H1 (cell line): ENCODE measurements at regions not wholly inside any gene's neighbourhood (a gene's known extent, or its start where the extent isn't known, plus 50 kb on each side); places are given as distances from the start of the nearest gene placed in this dataset.

ENCODE experiments used
- CTCF ChIA-PET: fragments of 300-600 bp; sonication (Branson Sonifier 250); formaldehyde crosslinking; loops from one replicate; lab custom pipeline; 2021; ENCODE audit not compliant: partially characterized antibody; lab: Charles Lee
- POLR2A ChIA-PET: fragments of 300-600 bp; sonication (Branson Sonifier 250); formaldehyde crosslinking; loops from one replicate; lab custom pipeline; 2021; ENCODE audit warnings: inconsistent platforms; ENCODE audit not compliant: partially characterized antibody; lab: Charles Lee
- DNase-seq, 2 experiments: peaks; one replicate each; pipeline versions ENCODE4 v3.0.0 to v3.0.0-alpha.2; 2010 to 2022; ENCODE audit warnings: low spot score in 2 of 2, low read depth in 1 of 2, mixed read lengths in 1 of 2
- FAIRE-seq: peaks from 2 replicates; lab custom pipeline; 2011; peaks lifted over from hg19 to GRCh38; lab: Jason Lieb, UNC
- H2AFZ ChIP-seq: 2 replicates; pipeline ENCODE4 v1.8.1; 2012; ENCODE audit warnings: low read length, inconsistent platforms
- H2AK5ac ChIP-seq: 2 replicates; pipeline ENCODE4 v1.6.1; 2013; ENCODE audit warnings: low read depth, low read length
- H2BK120ac ChIP-seq: replicated peaks from 2 replicates; pipeline ENCODE3; 2013; ENCODE audit warnings: low read depth, low read length, inconsistent platforms
- H2BK12ac ChIP-seq: 2 replicates; pipeline ENCODE4 v1.6.1; 2013; ENCODE audit warnings: low read depth, low read length
- H2BK15ac ChIP-seq: 2 replicates; pipeline ENCODE4 v1.6.1; 2013; ENCODE audit warnings: low read length
- H2BK20ac ChIP-seq: 2 replicates; pipeline ENCODE4 v1.6.1; 2013; ENCODE audit warnings: low read length
- H2BK5ac ChIP-seq: 2 replicates; pipeline ENCODE4 v1.6.1; 2013; ENCODE audit warnings: low read depth, low read length
- H3K14ac ChIP-seq: 2 replicates; pipeline ENCODE4 v1.6.1; 2013; ENCODE audit warnings: inconsistent platforms; ENCODE audit not compliant: insufficient read length
- H3K18ac ChIP-seq: 2 replicates; pipeline ENCODE4 v1.6.1; 2013; ENCODE audit warnings: low read length; ENCODE audit errors: extremely low read depth
- H3K23ac ChIP-seq: 2 replicates; pipeline ENCODE4 v1.6.1; 2013; ENCODE audit warnings: inconsistent platforms; ENCODE audit not compliant: insufficient read length
- H3K23me2 ChIP-seq: 2 replicates; pipeline ENCODE4 v1.6.1; 2013; ENCODE audit warnings: low read depth, low read length
- H3K27ac ChIP-seq: 2 replicates; pipeline ENCODE4 v1.6.1; 2011; ENCODE audit warnings: low read depth, low read length, inconsistent platforms
- H3K27me3 ChIP-seq, 4 experiments: replicated peaks in 1 of 4; 1 replicate in 1 of 4; 2 replicates in 3 of 4; pipeline versions ENCODE4 v1.6.1 to v1.8.1; 2011 to 2013; ENCODE audit warnings: low read length in 3 of 4, mild to moderate bottlenecking in 3 of 4, inconsistent platforms in 2 of 4, mixed read lengths in 2 of 4, moderate library complexity in 1 of 4; ENCODE audit not compliant: control insufficient read depth in 3 of 4, insufficient read depth in 3 of 4; ENCODE audit errors: extremely low read depth in 1 of 4
- H3K36me3 ChIP-seq, 4 experiments: 2 replicates each; pipeline versions ENCODE4 v1.6.1 to v1.8.1; 2011 to 2013; ENCODE audit warnings: mild to moderate bottlenecking in 4 of 4, low read length in 3 of 4, moderate library complexity in 2 of 4, control low read depth in 1 of 4, inconsistent platforms in 1 of 4; ENCODE audit not compliant: insufficient read depth in 4 of 4, control insufficient read depth in 2 of 4
- H3K4ac ChIP-seq: replicated peaks from 2 replicates; pipeline ENCODE3; 2013; ENCODE audit warnings: low read length, low read depth, mixed read lengths, inconsistent platforms; ENCODE audit not compliant: insufficient read length
- H3K4me1 ChIP-seq, 4 experiments: replicated peaks in 1 of 4; 1 replicate in 1 of 4; 2 replicates in 3 of 4; pipeline versions ENCODE4 v1.6.1 to v1.8.1; 2011 to 2013; ENCODE audit warnings: low read length in 3 of 4, inconsistent platforms in 2 of 4, mixed read lengths in 1 of 4; ENCODE audit not compliant: insufficient read depth in 4 of 4, control insufficient read depth in 3 of 4
- H3K4me2 ChIP-seq, 2 experiments: 2 replicates each; pipeline versions ENCODE4 v1.6.1 to v1.8.1; 2011 to 2013; ENCODE audit warnings: low read depth in 2 of 2, low read length in 2 of 2, control low read depth in 1 of 2, inconsistent platforms in 1 of 2, mild to moderate bottlenecking in 1 of 2; ENCODE audit not compliant: insufficient read depth in 1 of 2
- H3K4me3 ChIP-seq, 4 experiments: fragments of 200-600, 300-600 bp in 1 of 4; sonication (generic), shearing (Covaris generic), sonication (Bioruptor Twin) in 1 of 4; 2 replicates each; pipeline versions ENCODE4 v1.5.1 to v1.8.1; 2011 to 2016; ENCODE audit warnings: low read length in 4 of 4, low read depth in 3 of 4, control low read depth in 2 of 4, inconsistent platforms in 2 of 4, mild to moderate bottlenecking in 2 of 4, mixed read lengths in 1 of 4, moderate library complexity in 1 of 4; ENCODE audit not compliant: insufficient read depth in 2 of 4; ENCODE audit errors: extremely low read depth in 1 of 4
- H3K56ac ChIP-seq: replicated peaks from 2 replicates; pipeline ENCODE3; 2013; ENCODE audit warnings: low read depth, mild to moderate bottlenecking, mixed read lengths, low read length, inconsistent platforms; ENCODE audit not compliant: insufficient read length
- H3K79me1 ChIP-seq: 2 replicates; pipeline ENCODE4 v1.6.1; 2013; ENCODE audit warnings: low read depth, low read length, control low read depth
- H3K79me2 ChIP-seq, 2 experiments: 2 replicates each; pipeline versions ENCODE4 v1.6.1 to v1.8.1; 2012 to 2013; ENCODE audit warnings: low read length in 2 of 2, mild to moderate bottlenecking in 2 of 2, inconsistent platforms in 1 of 2; ENCODE audit not compliant: insufficient read depth in 2 of 2, control insufficient read depth in 1 of 2
- H3K9ac ChIP-seq, 4 experiments: replicated peaks in 1 of 4; 1 replicate in 1 of 4; 2 replicates in 3 of 4; pipeline versions ENCODE4 v1.6.1 to v1.8.1; 2011 to 2013; ENCODE audit warnings: low read depth in 3 of 4, low read length in 3 of 4, control low read depth in 2 of 4, mild to moderate bottlenecking in 2 of 4, moderate library complexity in 2 of 4, inconsistent platforms in 1 of 4; ENCODE audit errors: extremely low read depth in 1 of 4
- H3K9me3 ChIP-seq, 2 experiments: 2 replicates each; pipeline versions ENCODE4 v1.6.1 to v1.8.1; 2012 to 2013; ENCODE audit warnings: mild to moderate bottlenecking in 2 of 2, moderate library complexity in 2 of 2, control low read depth in 1 of 2, inconsistent platforms in 1 of 2, low read depth in 1 of 2, low read length in 1 of 2, mixed read lengths in 1 of 2; ENCODE audit not compliant: insufficient read depth in 2 of 2
- H4K20me1 ChIP-seq, 2 experiments: replicated peaks in 1 of 2; 2 replicates each; pipeline versions ENCODE3 to v1.8.1; 2011 to 2013; ENCODE audit warnings: inconsistent platforms in 2 of 2, low read length in 2 of 2, mild to moderate bottlenecking in 1 of 2; ENCODE audit not compliant: insufficient read depth in 2 of 2, control insufficient read depth in 1 of 2
- H4K5ac ChIP-seq: 2 replicates; pipeline ENCODE4 v1.6.1; 2013; ENCODE audit warnings: low read length, low read depth, mixed read lengths, inconsistent platforms; ENCODE audit not compliant: insufficient read length
- H4K8ac ChIP-seq: 2 replicates; pipeline ENCODE4 v1.8.0; 2013; ENCODE audit warnings: mild to moderate bottlenecking, moderate library complexity, low read length, inconsistent platforms; ENCODE audit not compliant: insufficient read depth; ENCODE audit errors: extremely low read depth
- H4K91ac ChIP-seq: replicated peaks from 2 replicates; pipeline ENCODE3; 2013; ENCODE audit warnings: low read length, mixed read lengths, inconsistent platforms; ENCODE audit not compliant: insufficient read length
- BRCA1 ChIP-seq: IDR thresholded peaks from 2 replicates; pipeline ENCODE4 v1.6.1; 2012; ENCODE audit warnings: low read depth, low read length, improper control_type of control experiment
- MAX ChIP-seq: IDR thresholded peaks from 2 replicates; pipeline ENCODE4 v1.6.1; 2012; ENCODE audit warnings: inconsistent platforms
- TEAD4 ChIP-seq: IDR thresholded peaks from 2 replicates; pipeline ENCODE4 v1.6.1; 2012; ENCODE audit warnings: low read depth, low read length, inconsistent platforms, mixed read lengths
- TF ChIP-seq, protein P1 (sequence below), 3 experiments: IDR thresholded peaks; 1 replicate in 2 of 3; 2 replicates in 1 of 3; pipeline versions ENCODE4 v1.5.1 to v1.6.1; 2011; ENCODE audit warnings: low read length in 3 of 3, mild to moderate bottlenecking in 3 of 3, inconsistent platforms in 2 of 3, low read depth in 1 of 3, moderate library complexity in 1 of 3; ENCODE audit not compliant: insufficient read depth in 1 of 3; ENCODE audit errors: control extremely low read depth in 1 of 3

- H3K4me2 ChIP-seq = no peak overlapping the region
- FAIRE-seq = no peak
- CTCF ChIA-PET = no interaction called here
Observed at GRCh38 chr4:103405415-103405814, 207.3 kb upstream of the CENPE start.

More at GRCh38 chr4:103405415-103405814, 207.3 kb upstream of the CENPE start:
- H3K4ac ChIP-seq = no peak overlapping the region
- no peaks in the 10 kb centered on the region for H3K9me3 ChIP-seq
- no peak overlapping the region for H2BK5ac ChIP-seq
- POLR2A ChIA-PET = no interaction called here
- peaks cover 0 to under 1% (median 0%) of the 10 kb centered on the region in 4 experiments; a peak in 1 of 7 replicates for H3K4me1 ChIP-seq
- no peak overlapping the region for H2BK12ac ChIP-seq
- H3K36me3 ChIP-seq = no peaks in the 10 kb centered on the region
- DNase-seq = no peak
- no peak overlapping the region for H2BK120ac ChIP-seq
- no peaks in the 10 kb centered on the region for H3K23me2 ChIP-seq
- no peak overlapping the region for H2AK5ac ChIP-seq
- H4K8ac ChIP-seq = no peak overlapping the region
- H3K9ac ChIP-seq = no peak overlapping the region
- no peak overlapping the region for H3K56ac ChIP-seq
- H2BK20ac ChIP-seq = no peak overlapping the region
- no peaks in the 10 kb centered on the region for H3K27me3 ChIP-seq
- no peak overlapping the region for H4K91ac ChIP-seq
- H3K23ac ChIP-seq = no peak overlapping the region
- H3K79me1 ChIP-seq = no peaks in the 10 kb centered on the region
- H3K4me3 ChIP-seq = no peak overlapping the region
- no peaks in the 10 kb centered on the region for H3K79me2 ChIP-seq
- H4K5ac ChIP-seq = no peak overlapping the region
- no peaks in the 10 kb centered on the region for H4K20me1 ChIP-seq
- TF ChIP-seq MAX = no peak
- TF ChIP-seq, protein P1, sequence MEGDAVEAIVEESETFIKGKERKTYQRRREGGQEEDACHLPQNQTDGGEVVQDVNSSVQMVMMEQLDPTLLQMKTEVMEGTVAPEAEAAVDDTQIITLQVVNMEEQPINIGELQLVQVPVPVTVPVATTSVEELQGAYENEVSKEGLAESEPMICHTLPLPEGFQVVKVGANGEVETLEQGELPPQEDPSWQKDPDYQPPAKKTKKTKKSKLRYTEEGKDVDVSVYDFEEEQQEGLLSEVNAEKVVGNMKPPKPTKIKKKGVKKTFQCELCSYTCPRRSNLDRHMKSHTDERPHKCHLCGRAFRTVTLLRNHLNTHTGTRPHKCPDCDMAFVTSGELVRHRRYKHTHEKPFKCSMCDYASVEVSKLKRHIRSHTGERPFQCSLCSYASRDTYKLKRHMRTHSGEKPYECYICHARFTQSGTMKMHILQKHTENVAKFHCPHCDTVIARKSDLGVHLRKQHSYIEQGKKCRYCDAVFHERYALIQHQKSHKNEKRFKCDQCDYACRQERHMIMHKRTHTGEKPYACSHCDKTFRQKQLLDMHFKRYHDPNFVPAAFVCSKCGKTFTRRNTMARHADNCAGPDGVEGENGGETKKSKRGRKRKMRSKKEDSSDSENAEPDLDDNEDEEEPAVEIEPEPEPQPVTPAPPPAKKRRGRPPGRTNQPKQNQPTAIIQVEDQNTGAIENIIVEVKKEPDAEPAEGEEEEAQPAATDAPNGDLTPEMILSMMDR (IDR thresholded peaks at IDR 0.05; ENCODE audit: control extremely low read depth in 1 of 3, insufficient read depth in 1 of 3, low read depth in 1 of 3, low read length in 3 of 3) = no peak
- no peak for TF ChIP-seq BRCA1
- TF ChIP-seq TEAD4 = no peak
- TF ChIP-seq, all 59 proteins: peak for 0
- Histone ChIP-seq H3K14ac (no peak overlapping the region), H3K27ac (no peak overlapping the region), H3K18ac (no peak overlapping the region), H2BK15ac (no peak overlapping the region), H2AFZ (no peak overlapping the region)
